ENCODE measurements at regions not wholly inside any gene's neighbourhood (a gene's known extent, or its start where the extent isn't known, plus 50 kb on each side); places are given as distances from the start of the nearest gene placed in this dataset.

DNA sequence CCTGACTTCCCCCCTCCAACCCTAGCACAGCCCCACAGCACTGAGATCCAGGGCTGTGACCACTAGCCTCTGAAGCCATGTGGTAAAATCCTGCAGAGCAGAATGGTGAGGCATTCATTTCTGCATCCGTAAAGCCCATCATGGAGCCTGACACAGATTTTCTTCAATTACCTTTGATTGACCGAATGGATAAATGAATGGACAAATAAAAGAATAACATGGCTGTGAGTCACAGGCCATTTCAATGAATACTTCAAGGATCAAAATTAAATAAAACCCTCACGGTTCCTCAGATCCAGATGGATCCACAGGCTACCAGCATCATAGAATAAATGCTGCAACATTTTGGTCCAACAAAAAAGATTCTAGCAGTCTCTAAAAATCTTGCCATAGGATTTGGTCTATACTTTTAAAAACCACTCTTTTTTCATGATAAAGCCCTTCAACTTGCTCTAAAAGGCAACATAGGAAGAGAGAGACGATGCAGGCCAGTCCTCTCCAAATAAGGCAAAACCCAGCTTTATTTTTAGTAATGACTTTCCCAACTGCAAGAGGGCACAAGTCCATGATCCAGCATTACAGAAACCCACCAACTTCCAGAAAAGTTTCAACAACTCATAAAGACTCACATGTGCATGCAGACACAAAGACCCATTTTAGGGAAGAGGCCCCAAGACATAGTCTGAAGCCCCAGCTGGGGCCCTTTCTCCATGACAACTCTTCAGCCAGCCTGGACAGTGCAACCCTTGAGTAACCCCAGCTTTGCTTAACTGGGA, 52.4 kb upstream of the MRPS22 start:
- TF ChIP-seq ZNF12 (CRISPR knock-in tag; IDR thresholded peaks at IDR 0.05), result no peak
- no peak for TF ChIP-seq SMARCC2 (IDR thresholded peaks at IDR 0.05; ENCODE audit: low read depth)
